SJSA1 (cell line): ENCODE measurements at regions not wholly inside any gene's neighbourhood (a gene's known extent, or its start where the extent isn't known, plus 50 kb on each side); places are given as distances from the start of the nearest gene placed in this dataset.
"Not testable (repeated sequence)": the region's sequence is repeated elsewhere in the genome, so short reads cannot be mapped to it uniquely, and the experiment has no call there.

Experiments used
- DNase-seq, 2 experiments: peaks; one replicate each; pipeline ENCODE4 v3.0.0-alpha.2; 2015 to 2020; ENCODE audit warnings: low spot score in 2 of 2, low read depth in 1 of 2
- H3K27ac ChIP-seq: fragments of 250-450 bp; sonication (Bioruptor Pico); 2 replicates; pipeline ENCODE4 v1.5.1; 2020; ENCODE audit warnings: mild to moderate bottlenecking, moderate library complexity
- H3K27me3 ChIP-seq: fragments of 250-450 bp; sonication (Bioruptor Pico); replicated peaks from 2 replicates; pipeline ENCODE4 v1.5.1; 2020; ENCODE audit warnings: mild to moderate bottlenecking, moderate library complexity
- H3K36me3 ChIP-seq: fragments of 250-450 bp; sonication (Bioruptor Pico); 2 replicates; pipeline ENCODE4 v1.5.1; 2020; ENCODE audit warnings: mild to moderate bottlenecking
- H3K4me1 ChIP-seq: fragments of 250-450 bp; sonication (Bioruptor Pico); replicated peaks from 2 replicates; pipeline ENCODE4 v1.6.1; 2021; ENCODE audit warnings: mild to moderate bottlenecking
- H3K4me3 ChIP-seq: fragments of 250-450 bp; sonication (Bioruptor Pico); 2 replicates; pipeline ENCODE4 v1.5.1; 2020; ENCODE audit warnings: mild to moderate bottlenecking
- H3K9me3 ChIP-seq: fragments of 250-450 bp; sonication (Bioruptor Pico); replicated peaks from 2 replicates; pipeline ENCODE4 v1.5.1; 2020; ENCODE audit warnings: mild to moderate bottlenecking

GRCh38 chr7:46286356-46286755 lies 365.3 kb upstream of the IGFBP3 start:
- H3K4me3 ChIP-seq: no peak overlapping the region
- DNase-seq: no peak
- no peaks in the 10 kb centered on the region for H3K27me3 ChIP-seq
- no peaks in the 10 kb centered on the region for H3K36me3 ChIP-seq
- H3K4me1 ChIP-seq: peaks cover 13% of the 10 kb centered on the region
- H3K9me3 ChIP-seq: no peaks in the 10 kb centered on the region
- H3K27ac ChIP-seq: no peak overlapping the region

DNA sequence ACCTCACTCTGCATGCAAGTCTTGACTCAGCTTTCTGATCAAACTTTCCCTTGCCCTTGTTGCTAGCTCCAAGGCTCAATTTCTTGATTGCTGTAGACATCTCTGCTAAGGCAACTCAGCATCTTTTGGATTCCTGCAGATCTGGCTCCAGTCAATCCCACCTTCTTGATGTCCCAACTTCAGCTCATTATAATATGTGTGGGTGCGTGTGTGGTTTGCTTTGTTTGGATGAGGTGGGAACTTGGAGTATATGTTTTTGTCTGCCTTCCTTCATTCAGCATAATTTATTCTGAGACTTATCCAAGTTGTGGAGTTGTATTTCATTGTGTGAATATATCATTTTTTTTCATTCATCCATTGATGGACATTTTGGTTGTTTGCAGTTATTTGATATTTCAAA lies 364.8 kb upstream of the IGFBP3 start:
- Histone ChIP-seq H3K4me1 (peaks cover 9% of the 10 kb centered on the region), H3K4me3 (no peak overlapping the region), H3K36me3 (no peaks in the 10 kb centered on the region), H3K27ac (no peak overlapping the region), H3K9me3 (no peaks in the 10 kb centered on the region), H3K27me3 (no peaks in the 10 kb centered on the region)
- DNase-seq: no peak

GRCh38 chr7:46283852-46284251 lies 362.8 kb upstream of the IGFBP3 start:
- H3K27me3 ChIP-seq: no peaks in the 10 kb centered on the region
- no peak for DNase-seq
- H3K27ac ChIP-seq: no peak overlapping the region

GRCh38 chr7:46282155-46282554 lies 361.1 kb upstream of the IGFBP3 start:
- DNase-seq: no peak
- H3K4me1 ChIP-seq: no peaks in the 10 kb centered on the region
- no peaks in the 10 kb centered on the region for H3K9me3 ChIP-seq
- no peak overlapping the region for H3K27ac ChIP-seq
- H3K36me3 ChIP-seq: no peaks in the 10 kb centered on the region
- H3K4me3 ChIP-seq: no peak overlapping the region
- no peaks in the 10 kb centered on the region for H3K27me3 ChIP-seq

More at GRCh38 chr7:46283852-46284251, 362.8 kb upstream of the IGFBP3 start:
- Histone ChIP-seq H3K36me3 (no peaks in the 10 kb centered on the region), H3K4me1 (no peaks in the 10 kb centered on the region), H3K9me3 (no peaks in the 10 kb centered on the region), H3K4me3 (no peak overlapping the region)

DNA sequence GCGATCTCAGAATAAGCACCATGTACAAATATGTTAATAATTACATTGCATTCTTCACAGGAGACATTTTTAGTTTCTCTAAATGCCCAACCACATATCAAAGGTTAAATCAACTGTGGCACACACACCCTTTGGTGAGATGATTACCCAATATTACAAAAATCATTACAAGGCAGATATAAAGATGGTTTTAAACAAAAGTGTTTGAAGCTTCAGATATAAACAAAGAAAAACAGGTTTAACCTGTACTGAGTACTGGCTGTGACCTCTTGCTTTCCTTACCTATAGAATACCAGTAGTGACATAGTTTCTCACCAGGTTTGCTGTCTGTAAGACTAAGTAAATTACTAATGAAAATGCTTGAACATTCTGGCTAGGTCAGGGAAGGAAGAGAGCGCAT lies 360.0 kb upstream of the IGFBP3 start:
- no peaks in the 10 kb centered on the region for H3K9me3 ChIP-seq
- no peaks in the 10 kb centered on the region for H3K36me3 ChIP-seq
- DNase-seq: no peak
- H3K4me1 ChIP-seq: no peaks in the 10 kb centered on the region
- no peak overlapping the region for H3K27ac ChIP-seq
- no peaks in the 10 kb centered on the region for H3K27me3 ChIP-seq
- no peak overlapping the region for H3K4me3 ChIP-seq

- Histone ChIP-seq H3K4me1 (no peaks in the 10 kb centered on the region), H3K36me3 (no peaks in the 10 kb centered on the region), H3K4me3 (no peak overlapping the region), H3K27ac (no peak overlapping the region), H3K27me3 (no peaks in the 10 kb centered on the region), H3K9me3 (no peaks in the 10 kb centered on the region)
- no peak for DNase-seq
These were observed 358.2 kb upstream of the IGFBP3 start for GRCh38 chr7:46279290-46279689.

GRCh38 chr7:46264646-46265045 lies 343.6 kb upstream of the IGFBP3 start:
- no peaks in the 10 kb centered on the region for H3K36me3 ChIP-seq
- H3K9me3 ChIP-seq: peaks cover 4% of the 10 kb centered on the region
- H3K27me3 ChIP-seq: no peaks in the 10 kb centered on the region
- H3K4me1 ChIP-seq: no peaks in the 10 kb centered on the region
- no peak for DNase-seq
- H3K27ac ChIP-seq: no peak overlapping the region
- no peak overlapping the region for H3K4me3 ChIP-seq

DNA sequence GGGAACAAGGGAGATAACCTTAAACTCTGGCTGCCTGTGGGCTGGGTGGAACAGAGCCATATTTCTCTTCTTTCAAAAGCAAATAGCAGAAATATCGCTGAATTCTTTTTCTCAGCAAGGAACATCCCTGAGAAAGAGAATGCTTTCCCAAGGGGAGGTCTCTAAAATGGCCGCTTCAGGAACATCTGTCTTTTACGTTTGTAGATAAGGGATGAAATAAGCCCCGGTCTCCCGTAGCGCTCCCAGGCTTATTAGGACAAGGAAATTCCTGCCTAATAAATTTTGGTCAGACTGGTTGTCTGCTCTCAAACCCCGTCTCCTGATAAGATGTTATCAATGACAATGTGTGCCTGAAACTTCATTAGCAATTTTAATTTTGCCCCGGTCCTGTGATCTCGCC lies 340.6 kb upstream of the IGFBP3 start:
- not testable (repeated sequence) for H3K9me3 ChIP-seq, H3K4me3 ChIP-seq, DNase-seq, H3K27me3 ChIP-seq, H3K27ac ChIP-seq, H3K36me3 ChIP-seq
- peaks cover 21% of the 10 kb centered on the region for H3K4me1 ChIP-seq

DNA sequence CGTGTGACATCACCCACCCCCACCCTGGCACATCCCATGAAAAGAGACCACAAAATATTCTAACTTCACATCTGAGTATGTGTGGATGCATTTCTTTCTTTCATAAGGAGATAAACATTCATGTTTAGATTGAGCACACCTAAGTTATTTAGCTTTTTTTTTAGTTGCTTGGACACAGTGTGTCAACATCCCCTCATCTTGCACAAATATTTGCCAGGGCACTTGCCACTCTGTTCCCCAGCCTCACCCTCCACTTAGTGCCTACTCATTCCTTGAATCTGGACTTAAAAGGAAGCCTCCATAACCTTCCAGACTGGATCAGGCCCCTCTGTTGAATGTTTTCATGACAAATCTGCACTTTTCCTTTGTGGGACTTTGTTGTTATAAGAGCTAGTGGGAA lies 338.9 kb upstream of the IGFBP3 start:
- Histone ChIP-seq H3K4me1 (peaks cover 31% of the 10 kb centered on the region), H3K9me3 (peaks cover 4% of the 10 kb centered on the region), H3K27me3 (no peaks in the 10 kb centered on the region), H3K4me3 (no peak overlapping the region), H3K36me3 (no peaks in the 10 kb centered on the region), H3K27ac (no peak overlapping the region)
- no peak for DNase-seq

- Histone ChIP-seq H3K27me3 (no peaks in the 10 kb centered on the region), H3K4me3 (no peak overlapping the region), H3K9me3 (peaks cover 4% of the 10 kb centered on the region), H3K4me1 (peaks cover 31% of the 10 kb centered on the region), H3K27ac (peak overlapping the region; percentile 20), H3K36me3 (no peaks in the 10 kb centered on the region)
- peak in 1 of 2 experiments; percentile 59 for DNase-seq
These were observed 336.8 kb upstream of the IGFBP3 start for GRCh38 chr7:46257761-46258448.

GRCh38 chr7:46256870-46257661 lies 336.0 kb upstream of the IGFBP3 start:
- Histone ChIP-seq H3K27me3 (no peaks in the 10 kb centered on the region), H3K27ac (peak overlapping the region; percentile 20), H3K9me3 (peaks cover 4% of the 10 kb centered on the region), H3K36me3 (no peaks in the 10 kb centered on the region), H3K4me1 (peaks cover 31% of the 10 kb centered on the region), H3K4me3 (no peak overlapping the region)
- DNase-seq: no peak

- H3K36me3 ChIP-seq: no peaks in the 10 kb centered on the region
- no peaks in the 10 kb centered on the region for H3K9me3 ChIP-seq
- DNase-seq: no peak
- H3K27me3 ChIP-seq: no peaks in the 10 kb centered on the region
- no peak overlapping the region for H3K4me3 ChIP-seq
- no peak overlapping the region for H3K27ac ChIP-seq
- peaks cover 30% of the 10 kb centered on the region for H3K4me1 ChIP-seq
These were observed 332.4 kb upstream of the IGFBP3 start for GRCh38 chr7:46253520-46253919.

DNA sequence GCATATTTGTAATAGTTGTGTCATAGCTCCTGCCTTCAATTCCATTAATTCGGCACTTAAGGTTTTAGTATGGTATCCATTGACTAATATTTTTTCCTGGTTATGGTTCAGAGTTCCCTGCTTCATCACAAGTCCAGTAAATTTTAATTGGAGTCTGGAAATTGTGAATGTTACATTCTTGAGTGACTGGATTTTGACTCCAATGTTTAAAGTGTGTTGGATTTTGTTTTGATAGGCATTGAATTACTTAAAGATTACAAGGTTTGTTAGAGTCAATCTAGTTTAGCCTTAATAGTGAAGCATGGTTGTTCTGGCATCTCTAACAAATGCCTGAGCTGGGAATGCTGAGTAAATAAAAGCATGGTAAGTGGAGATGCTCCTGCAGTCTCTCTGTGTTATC lies 326.6 kb upstream of the IGFBP3 start:
- no peak for DNase-seq
- no peak overlapping the region for H3K27ac ChIP-seq

DNA sequence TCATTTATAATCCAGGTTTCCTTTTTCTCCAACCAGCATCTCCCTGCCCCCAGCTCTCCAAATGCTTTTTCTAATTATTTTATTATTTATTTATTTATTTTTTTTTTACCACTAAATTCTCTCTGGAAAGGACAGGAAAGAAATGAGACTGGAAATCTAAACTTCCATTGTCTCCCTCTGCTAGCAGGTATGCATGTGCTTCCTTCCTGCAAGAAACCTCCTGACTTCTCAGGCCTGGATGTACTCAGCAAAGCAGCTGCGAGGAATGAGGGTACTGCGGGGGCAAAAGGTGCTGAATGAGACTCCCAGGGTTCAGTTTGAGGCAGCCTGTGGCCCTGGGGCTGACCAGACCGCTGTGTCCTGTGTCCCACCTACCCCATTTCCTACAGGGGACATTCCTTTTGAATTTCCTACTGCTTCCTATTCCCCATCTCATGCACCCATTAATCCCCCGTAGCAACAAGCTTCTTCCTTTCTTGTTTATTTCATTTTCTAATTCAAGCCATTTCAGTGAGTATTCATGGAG lies 324.6 kb upstream of the IGFBP3 start:
- Histone ChIP-seq H3K9me3 (no peaks in the 10 kb centered on the region), H3K27me3 (no peaks in the 10 kb centered on the region), H3K36me3 (no peaks in the 10 kb centered on the region), H3K27ac (no peak overlapping the region), H3K4me3 (no peak overlapping the region), H3K4me1 (no peaks in the 10 kb centered on the region)
- DNase-seq: no peak

More for the DNA sequence above, 326.6 kb upstream of the IGFBP3 start:
- no peaks in the 10 kb centered on the region for H3K27me3 ChIP-seq
- H3K4me1 ChIP-seq: no peaks in the 10 kb centered on the region
- H3K36me3 ChIP-seq: no peaks in the 10 kb centered on the region
- H3K9me3 ChIP-seq: no peaks in the 10 kb centered on the region
- H3K4me3 ChIP-seq: no peak overlapping the region
